ENCODE measurements at regions not wholly inside any gene's neighbourhood (a gene's known extent, or its start where the extent isn't known, plus 50 kb on each side); places are given as distances from the start of the nearest gene placed in this dataset.

DNA sequence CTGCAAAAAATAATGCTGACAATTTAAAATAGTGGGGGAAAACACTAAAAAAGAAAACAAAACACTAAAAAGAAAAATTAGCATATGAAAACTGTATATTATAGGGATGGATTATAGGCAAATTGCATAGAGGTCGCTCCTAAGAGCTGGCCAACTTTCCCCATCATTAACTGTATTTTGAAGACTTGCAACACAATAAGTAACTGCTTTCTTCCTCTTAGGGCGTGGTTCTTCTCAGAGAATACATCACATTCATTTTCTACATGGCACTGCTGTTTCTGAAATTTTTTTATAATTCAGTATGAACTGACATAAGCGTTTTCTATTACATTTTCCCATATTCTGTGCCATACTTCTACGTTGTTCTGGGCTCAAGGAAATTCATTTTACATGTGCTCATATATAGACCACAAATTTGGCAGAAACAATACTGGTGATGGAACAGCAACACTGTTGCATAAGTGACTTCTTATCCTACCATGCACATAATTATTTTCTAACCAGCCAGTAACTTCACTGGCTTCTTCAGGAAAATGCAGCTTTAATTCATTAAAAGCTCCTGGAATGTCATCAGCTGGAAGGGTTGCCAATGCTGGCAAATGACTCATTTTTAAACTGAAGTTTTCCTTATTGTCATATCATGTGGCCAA lies 171.2 kb upstream of the DMAC1 start:
- TF ChIP-seq, protein P1, sequence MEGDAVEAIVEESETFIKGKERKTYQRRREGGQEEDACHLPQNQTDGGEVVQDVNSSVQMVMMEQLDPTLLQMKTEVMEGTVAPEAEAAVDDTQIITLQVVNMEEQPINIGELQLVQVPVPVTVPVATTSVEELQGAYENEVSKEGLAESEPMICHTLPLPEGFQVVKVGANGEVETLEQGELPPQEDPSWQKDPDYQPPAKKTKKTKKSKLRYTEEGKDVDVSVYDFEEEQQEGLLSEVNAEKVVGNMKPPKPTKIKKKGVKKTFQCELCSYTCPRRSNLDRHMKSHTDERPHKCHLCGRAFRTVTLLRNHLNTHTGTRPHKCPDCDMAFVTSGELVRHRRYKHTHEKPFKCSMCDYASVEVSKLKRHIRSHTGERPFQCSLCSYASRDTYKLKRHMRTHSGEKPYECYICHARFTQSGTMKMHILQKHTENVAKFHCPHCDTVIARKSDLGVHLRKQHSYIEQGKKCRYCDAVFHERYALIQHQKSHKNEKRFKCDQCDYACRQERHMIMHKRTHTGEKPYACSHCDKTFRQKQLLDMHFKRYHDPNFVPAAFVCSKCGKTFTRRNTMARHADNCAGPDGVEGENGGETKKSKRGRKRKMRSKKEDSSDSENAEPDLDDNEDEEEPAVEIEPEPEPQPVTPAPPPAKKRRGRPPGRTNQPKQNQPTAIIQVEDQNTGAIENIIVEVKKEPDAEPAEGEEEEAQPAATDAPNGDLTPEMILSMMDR (conservative IDR thresholded peaks at IDR 0.05; ENCODE audit: low read depth, low read length) = no peak
- no peak for DNase-seq (ENCODE audit: low read depth)
- H3K4me3 ChIP-seq (ENCODE audit: low read depth, low read length) = no peak overlapping the region

DNA sequence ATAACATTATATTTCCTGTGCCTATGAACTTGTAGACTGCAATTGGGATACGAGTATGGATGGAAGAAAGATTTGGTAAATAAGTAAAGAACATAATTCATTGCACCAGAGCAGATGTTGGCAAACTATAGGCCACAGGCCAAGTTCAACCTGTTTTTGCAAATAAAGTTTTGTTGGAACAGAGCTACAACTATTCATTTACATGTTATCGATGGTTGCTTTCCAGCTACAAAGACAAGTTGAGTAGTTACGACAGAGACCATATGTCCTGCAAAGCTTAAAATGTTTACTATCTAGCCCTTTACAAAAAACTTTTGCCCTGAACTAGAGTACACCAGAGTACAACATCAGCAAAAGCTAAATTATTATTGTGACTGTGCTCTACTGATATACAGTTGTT lies 169.1 kb upstream of the DMAC1 start:
- no peak overlapping the region for H3K4me3 ChIP-seq (ENCODE audit: low read depth, low read length)
- DNase-seq (ENCODE audit: low read depth) = no peak
- TF ChIP-seq, protein P1 (conservative IDR thresholded peaks at IDR 0.05; ENCODE audit: low read depth, low read length) = no peak

DNA sequence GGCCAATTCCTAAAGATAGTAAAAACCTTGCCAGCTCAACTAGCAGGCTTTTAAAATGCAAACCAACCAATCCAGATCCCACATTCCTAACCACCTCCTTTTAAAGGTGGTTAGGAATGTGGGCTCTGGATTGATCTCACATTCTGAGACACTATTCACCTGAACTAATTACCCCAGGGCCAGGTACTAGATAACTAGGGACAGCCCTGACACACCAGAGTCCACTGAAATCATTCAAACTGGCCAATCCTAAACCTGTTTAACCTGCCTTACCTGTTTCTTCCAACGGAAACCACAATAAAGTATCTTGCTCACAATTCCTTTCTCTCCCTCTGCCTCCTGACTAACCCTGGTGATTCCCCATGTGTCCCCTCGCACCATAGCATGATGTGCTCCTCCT lies 168.3 kb upstream of the DMAC1 start:
- TF ChIP-seq, protein P1 (conservative IDR thresholded peaks at IDR 0.05; ENCODE audit: low read depth, low read length) = no peak
- no peak for DNase-seq (ENCODE audit: low read depth)

DNA sequence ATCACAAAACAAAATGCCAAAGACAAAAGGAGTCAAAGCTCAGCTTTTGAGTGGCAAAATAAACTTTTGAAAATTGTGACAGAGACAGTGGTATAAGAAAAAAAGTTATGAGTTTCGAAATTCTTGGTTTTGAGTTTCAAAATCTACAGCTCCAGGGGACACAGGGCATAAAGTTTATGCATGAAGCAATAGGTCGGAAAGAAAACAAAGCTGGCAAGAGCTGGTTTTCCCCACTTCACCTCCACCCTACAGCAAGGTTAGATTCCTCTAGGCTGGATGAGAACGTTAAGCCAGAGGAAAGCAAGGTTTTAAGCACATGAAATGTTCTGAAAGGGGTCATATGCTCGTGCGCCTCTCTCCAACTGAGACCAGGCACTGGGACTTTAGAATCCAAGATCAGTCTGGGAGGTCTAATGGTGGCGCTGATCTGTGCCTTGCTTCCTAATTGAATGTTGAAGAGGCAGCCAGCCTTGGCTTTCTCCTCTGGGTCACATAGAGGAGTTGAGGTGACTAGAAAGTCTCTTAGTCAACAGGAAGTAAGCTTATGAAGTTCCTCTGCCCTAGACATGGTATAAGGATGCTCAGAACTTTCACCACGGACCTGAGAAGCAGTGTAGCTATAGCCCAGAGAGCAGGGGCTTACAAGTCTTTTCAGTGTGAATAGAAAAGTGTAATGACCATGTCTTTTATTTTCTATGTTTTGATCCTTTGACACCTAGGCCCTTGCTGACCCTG lies 167.7 kb upstream of the DMAC1 start:
- TF ChIP-seq, protein P1 (conservative IDR thresholded peaks at IDR 0.05; ENCODE audit: low read depth, low read length) = no peak
- DNase-seq (ENCODE audit: low read depth) = no peak
- no peak overlapping the region for H3K4me3 ChIP-seq (ENCODE audit: low read depth, low read length)

More for the DNA sequence above, 168.3 kb upstream of the DMAC1 start:
- no peak overlapping the region for H3K4me3 ChIP-seq (ENCODE audit: low read depth, low read length)

DNA sequence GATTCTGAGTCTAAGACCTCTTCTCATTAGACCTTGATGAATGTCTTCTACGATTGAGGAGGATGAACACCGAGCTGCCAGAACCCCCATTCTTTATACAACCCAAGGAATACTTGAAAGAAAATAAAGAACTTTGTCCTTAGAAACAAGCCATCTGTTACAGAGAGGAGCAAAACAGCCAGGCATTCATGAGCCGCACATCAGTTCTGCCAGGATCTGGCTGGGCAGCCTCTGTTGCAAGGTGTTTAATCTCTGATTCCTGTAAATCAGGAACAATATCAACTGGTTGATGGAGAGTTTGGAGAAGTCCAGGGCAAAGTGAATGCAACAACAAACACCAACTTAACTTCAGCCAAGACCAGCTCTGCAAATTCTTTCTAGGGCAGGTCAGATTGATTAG lies 165.5 kb upstream of the DMAC1 start:
- H3K4me3 ChIP-seq (ENCODE audit: low read depth, low read length) = no peak overlapping the region
- no peak for DNase-seq (ENCODE audit: low read depth)
- TF ChIP-seq, protein P1 (conservative IDR thresholded peaks at IDR 0.05; ENCODE audit: low read depth, low read length) = no peak

DNA sequence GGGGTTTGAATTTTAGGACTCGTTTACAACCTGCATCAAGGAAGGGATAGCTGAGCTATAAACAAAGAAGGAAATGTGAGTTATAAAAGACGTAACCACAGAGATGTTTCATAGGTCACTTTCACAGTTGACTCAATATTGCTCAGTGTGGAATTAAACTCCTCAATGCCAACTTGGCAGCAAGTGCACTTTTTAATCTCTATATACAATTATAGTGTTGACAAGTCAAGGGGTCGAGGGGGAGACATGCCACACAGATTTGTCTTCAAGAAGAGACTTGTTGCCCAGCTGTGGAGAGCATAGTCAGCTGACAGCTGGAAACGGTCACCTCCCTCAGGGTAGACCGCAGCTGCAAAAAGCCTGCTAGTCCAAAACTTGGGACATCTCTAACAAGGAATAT lies 163.4 kb upstream of the DMAC1 start:
- H3K4me3 ChIP-seq (ENCODE audit: low read depth, low read length) = no peak overlapping the region
- TF ChIP-seq, protein P1 (conservative IDR thresholded peaks at IDR 0.05; ENCODE audit: low read depth, low read length) = no peak
- no peak for DNase-seq (ENCODE audit: low read depth)

DNA sequence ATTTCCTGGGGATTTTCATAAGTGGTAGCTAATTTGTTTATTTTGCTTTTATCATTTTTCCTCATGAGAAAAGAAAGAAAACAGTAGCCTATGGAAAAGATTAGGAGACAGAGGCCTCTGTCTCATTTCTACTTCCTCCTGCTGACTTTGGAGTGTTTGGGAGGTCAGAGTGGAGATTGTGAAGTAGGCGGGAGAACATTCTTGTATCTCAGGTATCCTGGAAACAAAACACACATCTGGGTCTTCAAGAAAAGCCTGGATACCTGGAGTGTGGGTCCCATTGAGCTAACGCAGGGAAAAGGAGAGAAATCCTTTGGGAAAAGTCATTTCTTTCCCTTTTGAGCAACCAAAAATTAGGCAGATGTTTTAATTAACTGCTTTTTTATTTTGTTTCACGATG lies 161.5 kb upstream of the DMAC1 start:
- no peak overlapping the region for H3K4me3 ChIP-seq (ENCODE audit: low read depth, low read length)
- no peak for DNase-seq (ENCODE audit: low read depth)
- TF ChIP-seq, protein P1 (conservative IDR thresholded peaks at IDR 0.05; ENCODE audit: low read depth, low read length) = no peak

Measured in choroid plexus epithelial cell (primary cell).